ENCODE measurements at regions not wholly inside any gene's neighbourhood (a gene's known extent, or its start where the extent isn't known, plus 50 kb on each side); places are given as distances from the start of the nearest gene placed in this dataset.

- DNase-seq = no peak
- WGBS, 2 donors = 92 to 97% methylated on average over 2 of the region's 2 CpGs
- Histone ChIP-seq H3K27ac (ENCODE audit: low read depth in 1 of 2, low read length in 2 of 2) (no peak overlapping the region), H3K36me3 (ENCODE audit: control insufficient read depth in 1 of 2, insufficient read depth in 2 of 2, low read length in 1 of 2) (no peaks in the 10 kb centered on the region), H3K4me3 (ENCODE audit: low read length in 2 of 2) (no peak overlapping the region), H3K27me3 (ENCODE audit: control insufficient read depth in 1 of 2, insufficient read depth in 2 of 2, low read length in 1 of 2) (no peaks in the 10 kb centered on the region), H3K4me1 (ENCODE audit: control insufficient read depth in 1 of 2, insufficient read depth in 2 of 2, low read length in 2 of 2) (no peaks in the 10 kb centered on the region), H3K9me3 (ENCODE audit: control insufficient read depth, low read length) (no peaks in the 10 kb centered on the region)
- intact Hi-C loops (cut with DNase I) = no loop called here
- no peak for ATAC-seq (ENCODE audit: low FRiP score)
Observed at GRCh38 chr21:29228306-29228705, 70.4 kb upstream of the BACH1 start.

- WGBS, 2 donors = 98 to 100% methylated on average over 3 of the region's 3 CpGs
Observed at GRCh38 chr21:29230551-29231261, 68.0 kb upstream of the BACH1 start.

GRCh38 chr21:29231756-29232529 lies 66.8 kb upstream of the BACH1 start:
- no peaks in the 10 kb centered on the region for H3K36me3 ChIP-seq (ENCODE audit: control insufficient read depth in 1 of 2, insufficient read depth in 2 of 2, low read length in 1 of 2)
- H3K4me1 ChIP-seq (ENCODE audit: control insufficient read depth in 1 of 2, insufficient read depth in 2 of 2, low read length in 2 of 2) = peaks cover 0 to under 1% of the 10 kb centered on the region in 2 donors
- DNase-seq (no peak), ATAC-seq (ENCODE audit: low FRiP score) (no peak)
- intact Hi-C loops (cut with DNase I) = loop anchor here (10.0 kb wide), 2 partner anchors 47 to 57 kb away; no protein-coding TSS in a partner anchor
- no peak overlapping the region for H3K4me3 ChIP-seq (ENCODE audit: low read length in 2 of 2)
- no peak overlapping the region for H3K27ac ChIP-seq (ENCODE audit: low read depth in 1 of 2, low read length in 2 of 2)
- H3K9me3 ChIP-seq (ENCODE audit: control insufficient read depth, low read length) = no peaks in the 10 kb centered on the region
- 95 to 96% methylated on average over 6 of the region's 6 CpGs for WGBS, 2 donors
- no peaks in the 10 kb centered on the region for H3K27me3 ChIP-seq (ENCODE audit: control insufficient read depth in 1 of 2, insufficient read depth in 2 of 2, low read length in 1 of 2)

More at GRCh38 chr21:29230551-29231261, 68.0 kb upstream of the BACH1 start:
- no peaks in the 10 kb centered on the region for H3K27me3 ChIP-seq (ENCODE audit: control insufficient read depth in 1 of 2, insufficient read depth in 2 of 2, low read length in 1 of 2)
- H3K4me3 ChIP-seq (ENCODE audit: low read length in 2 of 2) = no peak overlapping the region
- intact Hi-C loops (cut with DNase I) = loop anchor here (10.0 kb wide), 2 partner anchors 46 to 56 kb away; no protein-coding TSS in a partner anchor
- H3K27ac ChIP-seq (ENCODE audit: low read depth in 1 of 2, low read length in 2 of 2) = no peak overlapping the region
- H3K36me3 ChIP-seq (ENCODE audit: control insufficient read depth in 1 of 2, insufficient read depth in 2 of 2, low read length in 1 of 2) = no peaks in the 10 kb centered on the region
- H3K4me1 ChIP-seq (ENCODE audit: control insufficient read depth in 1 of 2, insufficient read depth in 2 of 2, low read length in 2 of 2) = no peaks in the 10 kb centered on the region
- DNase-seq (no peak), ATAC-seq (ENCODE audit: low FRiP score) (no peak)
- H3K9me3 ChIP-seq (ENCODE audit: control insufficient read depth, low read length) = no peaks in the 10 kb centered on the region

- H3K4me3 ChIP-seq (ENCODE audit: low read length in 2 of 2) = no peak overlapping the region
- intact Hi-C loops (cut with DNase I) = loop anchor here (10.0 kb wide), 2 partner anchors 48 to 58 kb away; no protein-coding TSS in a partner anchor
- ATAC-seq (ENCODE audit: low FRiP score) (no peak), DNase-seq (no peak)
- no peaks in the 10 kb centered on the region for H3K36me3 ChIP-seq (ENCODE audit: control insufficient read depth in 1 of 2, insufficient read depth in 2 of 2, low read length in 1 of 2)
- H3K4me1 ChIP-seq (ENCODE audit: control insufficient read depth in 1 of 2, insufficient read depth in 2 of 2, low read length in 2 of 2) = peaks cover 0 to 3% of the 10 kb centered on the region in 2 donors
- no peaks in the 10 kb centered on the region for H3K9me3 ChIP-seq (ENCODE audit: control insufficient read depth, low read length)
- H3K27me3 ChIP-seq (ENCODE audit: control insufficient read depth in 1 of 2, insufficient read depth in 2 of 2, low read length in 1 of 2) = no peaks in the 10 kb centered on the region
- H3K27ac ChIP-seq (ENCODE audit: low read depth in 1 of 2, low read length in 2 of 2) = no peak overlapping the region
- 72 to 76% methylated on average over 8 of the region's 8 CpGs for WGBS, 2 donors
Observed at GRCh38 chr21:29232530-29233255, 66.0 kb upstream of the BACH1 start.

- no peaks in the 10 kb centered on the region for H3K27me3 ChIP-seq (ENCODE audit: control insufficient read depth in 1 of 2, insufficient read depth in 2 of 2, low read length in 1 of 2)
- ATAC-seq (ENCODE audit: low FRiP score) (no peak), DNase-seq (no peak)
- H3K36me3 ChIP-seq (ENCODE audit: control insufficient read depth in 1 of 2, insufficient read depth in 2 of 2, low read length in 1 of 2) = no peaks in the 10 kb centered on the region
- peaks cover 0 to 6% of the 10 kb centered on the region in 2 donors for H3K4me1 ChIP-seq (ENCODE audit: control insufficient read depth in 1 of 2, insufficient read depth in 2 of 2, low read length in 2 of 2)
- H3K4me3 ChIP-seq (ENCODE audit: low read length in 2 of 2) = no peak overlapping the region
- 78 to 79% methylated on average over 7 of the region's 7 CpGs for whole genome bisulfite sequencing, 2 donors
- H3K27ac ChIP-seq (ENCODE audit: low read depth in 1 of 2, low read length in 2 of 2) = no peak overlapping the region
- H3K9me3 ChIP-seq (ENCODE audit: control insufficient read depth, low read length) = no peaks in the 10 kb centered on the region
- intact Hi-C loops (cut with DNase I) = loop anchor here (10.0 kb wide), 2 partner anchors 48 to 58 kb away; no protein-coding TSS in a partner anchor
Observed at GRCh38 chr21:29233256-29233546, 65.5 kb upstream of the BACH1 start.

GRCh38 chr21:29233611-29234540 lies 64.8 kb upstream of the BACH1 start:
- WGBS, 2 donors = 94 to 95% methylated on average over 11 of the region's 11 CpGs
- no peak overlapping the region for H3K27ac ChIP-seq (ENCODE audit: low read depth in 1 of 2, low read length in 2 of 2)
- no peak for DNase-seq
- peaks cover 0 to 9% of the 10 kb centered on the region in 2 donors for H3K4me1 ChIP-seq (ENCODE audit: control insufficient read depth in 1 of 2, insufficient read depth in 2 of 2, low read length in 2 of 2)
- no peaks in the 10 kb centered on the region for H3K27me3 ChIP-seq (ENCODE audit: control insufficient read depth in 1 of 2, insufficient read depth in 2 of 2, low read length in 1 of 2)
- no peak overlapping the region for H3K4me3 ChIP-seq (ENCODE audit: low read length in 2 of 2)
- no peaks in the 10 kb centered on the region for H3K9me3 ChIP-seq (ENCODE audit: control insufficient read depth, low read length)
- ATAC-seq (ENCODE audit: low FRiP score) = no peak
- intact Hi-C loops (cut with DNase I) = loop anchor here (10.0 kb wide), 2 partner anchors 49 to 59 kb away; no protein-coding TSS in a partner anchor
- H3K36me3 ChIP-seq (ENCODE audit: control insufficient read depth in 1 of 2, insufficient read depth in 2 of 2, low read length in 1 of 2) = no peaks in the 10 kb centered on the region

- intact Hi-C loops (cut with DNase I) = loop anchor here (10.0 kb wide), 2 partner anchors 51 to 61 kb away; no protein-coding TSS in a partner anchor
- ATAC-seq (ENCODE audit: low FRiP score) = no peak
- 80 to 81% methylated on average over 4 of the region's 4 CpGs for WGBS, 2 donors
- no peak for DNase-seq
- H3K4me1 ChIP-seq (ENCODE audit: control insufficient read depth in 1 of 2, insufficient read depth in 2 of 2, low read length in 2 of 2) = peaks cover 0 to 9% of the 10 kb centered on the region in 2 donors
- H3K9me3 ChIP-seq (ENCODE audit: control insufficient read depth, low read length) = no peaks in the 10 kb centered on the region
- no peak overlapping the region for H3K4me3 ChIP-seq (ENCODE audit: low read length in 2 of 2)
- H3K27me3 ChIP-seq (ENCODE audit: control insufficient read depth in 1 of 2, insufficient read depth in 2 of 2, low read length in 1 of 2) = no peaks in the 10 kb centered on the region
- H3K36me3 ChIP-seq (ENCODE audit: control insufficient read depth in 1 of 2, insufficient read depth in 2 of 2, low read length in 1 of 2) = no peaks in the 10 kb centered on the region
- no peak overlapping the region for H3K27ac ChIP-seq (ENCODE audit: low read depth in 1 of 2, low read length in 2 of 2)
Observed at GRCh38 chr21:29235714-29236197, 63.0 kb upstream of the BACH1 start.

Measured in aorta (tissue), 5 donors.